ENCODE measurements at regions not wholly inside any gene's neighbourhood (a gene's known extent, or its start where the extent isn't known, plus 50 kb on each side); places are given as distances from the start of the nearest gene placed in this dataset.

DNA sequence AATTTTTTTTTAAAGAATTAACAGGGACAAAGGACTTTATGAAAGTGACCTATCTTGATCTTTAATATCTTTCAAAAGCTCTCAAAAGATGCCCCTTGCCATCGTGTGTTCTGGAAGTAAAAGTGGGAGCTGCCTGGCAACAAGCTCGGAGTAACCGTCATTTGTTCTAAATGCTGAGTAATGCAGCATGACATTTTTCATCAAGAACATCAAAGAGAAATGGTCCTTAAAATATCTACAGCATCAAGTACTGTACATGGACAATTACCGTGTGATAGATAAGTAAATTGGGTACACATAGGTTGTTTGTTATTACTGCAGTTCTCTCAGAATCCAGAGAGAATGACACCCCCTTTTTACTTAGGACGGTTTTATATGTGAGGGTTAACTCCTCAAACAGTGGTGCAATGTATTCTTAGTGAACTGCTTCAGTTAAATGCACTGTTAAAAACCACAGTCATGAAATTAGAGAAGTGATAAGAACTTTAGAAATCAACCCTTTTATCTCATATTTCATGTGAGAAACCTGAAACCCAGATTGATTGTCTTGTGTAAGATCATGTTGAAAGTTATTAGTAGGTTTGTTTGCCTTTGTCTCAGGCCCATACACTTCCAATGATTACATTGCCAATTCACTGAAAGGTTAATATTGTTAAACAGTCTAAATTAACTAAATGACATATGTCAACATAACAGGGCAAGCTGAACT, 90.6 kb upstream of the HNMT start:
- TF ChIP-seq TCF12 (IDR thresholded peaks at IDR 0.05; ENCODE audit: low read depth), result no peak
- TF ChIP-seq, protein P1, sequence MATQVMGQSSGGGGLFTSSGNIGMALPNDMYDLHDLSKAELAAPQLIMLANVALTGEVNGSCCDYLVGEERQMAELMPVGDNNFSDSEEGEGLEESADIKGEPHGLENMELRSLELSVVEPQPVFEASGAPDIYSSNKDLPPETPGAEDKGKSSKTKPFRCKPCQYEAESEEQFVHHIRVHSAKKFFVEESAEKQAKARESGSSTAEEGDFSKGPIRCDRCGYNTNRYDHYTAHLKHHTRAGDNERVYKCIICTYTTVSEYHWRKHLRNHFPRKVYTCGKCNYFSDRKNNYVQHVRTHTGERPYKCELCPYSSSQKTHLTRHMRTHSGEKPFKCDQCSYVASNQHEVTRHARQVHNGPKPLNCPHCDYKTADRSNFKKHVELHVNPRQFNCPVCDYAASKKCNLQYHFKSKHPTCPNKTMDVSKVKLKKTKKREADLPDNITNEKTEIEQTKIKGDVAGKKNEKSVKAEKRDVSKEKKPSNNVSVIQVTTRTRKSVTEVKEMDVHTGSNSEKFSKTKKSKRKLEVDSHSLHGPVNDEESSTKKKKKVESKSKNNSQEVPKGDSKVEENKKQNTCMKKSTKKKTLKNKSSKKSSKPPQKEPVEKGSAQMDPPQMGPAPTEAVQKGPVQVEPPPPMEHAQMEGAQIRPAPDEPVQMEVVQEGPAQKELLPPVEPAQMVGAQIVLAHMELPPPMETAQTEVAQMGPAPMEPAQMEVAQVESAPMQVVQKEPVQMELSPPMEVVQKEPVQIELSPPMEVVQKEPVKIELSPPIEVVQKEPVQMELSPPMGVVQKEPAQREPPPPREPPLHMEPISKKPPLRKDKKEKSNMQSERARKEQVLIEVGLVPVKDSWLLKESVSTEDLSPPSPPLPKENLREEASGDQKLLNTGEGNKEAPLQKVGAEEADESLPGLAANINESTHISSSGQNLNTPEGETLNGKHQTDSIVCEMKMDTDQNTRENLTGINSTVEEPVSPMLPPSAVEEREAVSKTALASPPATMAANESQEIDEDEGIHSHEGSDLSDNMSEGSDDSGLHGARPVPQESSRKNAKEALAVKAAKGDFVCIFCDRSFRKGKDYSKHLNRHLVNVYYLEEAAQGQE (IDR thresholded peaks at IDR 0.05; ENCODE audit: low read depth), result no peak
- no peak for TF ChIP-seq EP300 (IDR thresholded peaks at IDR 0.05; ENCODE audit: borderline replicate concordance)
- TF ChIP-seq CREB1 (IDR thresholded peaks at IDR 0.05; ENCODE audit: low read depth), result no peak
- TF ChIP-seq YY1 (IDR thresholded peaks at IDR 0.05; ENCODE audit: low read depth), result no peak
- TF ChIP-seq, protein P2, sequence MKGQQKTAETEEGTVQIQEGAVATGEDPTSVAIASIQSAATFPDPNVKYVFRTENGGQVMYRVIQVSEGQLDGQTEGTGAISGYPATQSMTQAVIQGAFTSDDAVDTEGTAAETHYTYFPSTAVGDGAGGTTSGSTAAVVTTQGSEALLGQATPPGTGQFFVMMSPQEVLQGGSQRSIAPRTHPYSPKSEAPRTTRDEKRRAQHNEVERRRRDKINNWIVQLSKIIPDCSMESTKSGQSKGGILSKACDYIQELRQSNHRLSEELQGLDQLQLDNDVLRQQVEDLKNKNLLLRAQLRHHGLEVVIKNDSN (IDR thresholded peaks at IDR 0.05), result no peak
- TF ChIP-seq NFIC (IDR thresholded peaks at IDR 0.05), result no peak
- TF ChIP-seq CEBPB (IDR thresholded peaks at IDR 0.05), result no peak
- TF ChIP-seq, protein P3, sequence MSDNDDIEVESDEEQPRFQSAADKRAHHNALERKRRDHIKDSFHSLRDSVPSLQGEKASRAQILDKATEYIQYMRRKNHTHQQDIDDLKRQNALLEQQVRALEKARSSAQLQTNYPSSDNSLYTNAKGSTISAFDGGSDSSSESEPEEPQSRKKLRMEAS (IDR thresholded peaks at IDR 0.05), result no peak
- TF ChIP-seq RAD21 (IDR thresholded peaks at IDR 0.05; ENCODE audit: low read depth), result no peak

Measured in Ishikawa (cell line).